WTC11 (cell line): ENCODE measurements at regions not wholly inside any gene's neighbourhood (a gene's known extent, or its start where the extent isn't known, plus 50 kb on each side); places are given as distances from the start of the nearest gene placed in this dataset.

Experiments
- TF ChIP-seq, protein P1 (sequence below): fragments of 200-600 bp; IDR thresholded peaks from 2 replicates; pipeline ENCODE4 v1.8.0; 2022; ENCODE audit warnings: antibody characterized with exemption
- TF ChIP-seq, protein P2 (sequence below): sonication (generic); formaldehyde crosslinking; IDR thresholded peaks from 2 replicates; pipeline ENCODE4 v1.8.1; 2022; ENCODE audit warnings: low read depth, missing genetic modification reagents, borderline replicate concordance

DNA sequence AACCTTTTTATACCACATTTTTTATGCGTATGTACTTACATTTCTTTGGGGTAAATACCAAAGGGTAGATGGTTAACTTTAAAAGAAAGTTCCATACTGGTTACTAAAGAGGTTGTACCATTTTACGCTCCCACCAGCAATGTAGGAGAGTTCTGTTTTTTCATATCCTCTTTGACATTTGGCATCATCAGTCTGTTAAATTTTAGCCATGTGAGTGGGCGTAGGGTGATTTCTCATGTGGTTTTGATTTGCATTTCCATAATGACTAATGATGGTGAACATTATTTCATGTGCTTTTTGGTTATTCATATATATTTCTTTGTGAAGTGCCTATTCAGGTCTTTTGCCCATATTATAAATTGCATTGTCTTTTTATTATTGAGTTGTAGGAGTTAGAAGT is 194.2 kb downstream of the PRL start:
- TF ChIP-seq, protein P1, sequence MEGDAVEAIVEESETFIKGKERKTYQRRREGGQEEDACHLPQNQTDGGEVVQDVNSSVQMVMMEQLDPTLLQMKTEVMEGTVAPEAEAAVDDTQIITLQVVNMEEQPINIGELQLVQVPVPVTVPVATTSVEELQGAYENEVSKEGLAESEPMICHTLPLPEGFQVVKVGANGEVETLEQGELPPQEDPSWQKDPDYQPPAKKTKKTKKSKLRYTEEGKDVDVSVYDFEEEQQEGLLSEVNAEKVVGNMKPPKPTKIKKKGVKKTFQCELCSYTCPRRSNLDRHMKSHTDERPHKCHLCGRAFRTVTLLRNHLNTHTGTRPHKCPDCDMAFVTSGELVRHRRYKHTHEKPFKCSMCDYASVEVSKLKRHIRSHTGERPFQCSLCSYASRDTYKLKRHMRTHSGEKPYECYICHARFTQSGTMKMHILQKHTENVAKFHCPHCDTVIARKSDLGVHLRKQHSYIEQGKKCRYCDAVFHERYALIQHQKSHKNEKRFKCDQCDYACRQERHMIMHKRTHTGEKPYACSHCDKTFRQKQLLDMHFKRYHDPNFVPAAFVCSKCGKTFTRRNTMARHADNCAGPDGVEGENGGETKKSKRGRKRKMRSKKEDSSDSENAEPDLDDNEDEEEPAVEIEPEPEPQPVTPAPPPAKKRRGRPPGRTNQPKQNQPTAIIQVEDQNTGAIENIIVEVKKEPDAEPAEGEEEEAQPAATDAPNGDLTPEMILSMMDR = no peak
- TF ChIP-seq, protein P2, sequence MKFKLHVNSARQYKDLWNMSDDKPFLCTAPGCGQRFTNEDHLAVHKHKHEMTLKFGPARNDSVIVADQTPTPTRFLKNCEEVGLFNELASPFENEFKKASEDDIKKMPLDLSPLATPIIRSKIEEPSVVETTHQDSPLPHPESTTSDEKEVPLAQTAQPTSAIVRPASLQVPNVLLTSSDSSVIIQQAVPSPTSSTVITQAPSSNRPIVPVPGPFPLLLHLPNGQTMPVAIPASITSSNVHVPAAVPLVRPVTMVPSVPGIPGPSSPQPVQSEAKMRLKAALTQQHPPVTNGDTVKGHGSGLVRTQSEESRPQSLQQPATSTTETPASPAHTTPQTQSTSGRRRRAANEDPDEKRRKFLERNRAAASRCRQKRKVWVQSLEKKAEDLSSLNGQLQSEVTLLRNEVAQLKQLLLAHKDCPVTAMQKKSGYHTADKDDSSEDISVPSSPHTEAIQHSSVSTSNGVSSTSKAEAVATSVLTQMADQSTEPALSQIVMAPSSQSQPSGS (CRISPR knock-in tag) = no peak
